Endodermal cell (in vitro differentiated cells): ENCODE measurements at regions not wholly inside any gene's neighbourhood (a gene's known extent, or its start where the extent isn't known, plus 50 kb on each side); places are given as distances from the start of the nearest gene placed in this dataset.

Experiments used
- DNase-seq: peaks from one replicate; pipeline ENCODE4 v3.0.0-alpha.2; 2017
- H3K27ac ChIP-seq: 2 replicates; pipeline ENCODE4 v1.5.1; 2013; ENCODE audit warnings: mild to moderate bottlenecking, low read depth, low read length, moderate library complexity
- H3K27me3 ChIP-seq: 2 replicates; pipeline ENCODE4 v1.6.1; 2013; ENCODE audit warnings: mild to moderate bottlenecking, low read length, moderate library complexity; ENCODE audit not compliant: insufficient read depth, control insufficient read depth, poor library complexity, severe bottlenecking
- H3K36me3 ChIP-seq: 2 replicates; pipeline ENCODE4 v1.7.0; 2013; ENCODE audit warnings: mild to moderate bottlenecking, low read length, moderate library complexity; ENCODE audit not compliant: control insufficient read depth, insufficient read depth
- H3K4me1 ChIP-seq: one replicate; pipeline ENCODE4 v1.7.0; 2013; ENCODE audit warnings: low read length; ENCODE audit not compliant: control insufficient read depth, insufficient read depth
- H3K4me3 ChIP-seq: 2 replicates; pipeline ENCODE4 v1.5.1; 2013; ENCODE audit warnings: mild to moderate bottlenecking, low read length, moderate library complexity
- H3K9ac ChIP-seq: 2 replicates; pipeline ENCODE4 v1.6.1; 2013; ENCODE audit warnings: mild to moderate bottlenecking, low read length, moderate library complexity; ENCODE audit not compliant: poor library complexity, severe bottlenecking; ENCODE audit errors: extremely low read depth
- H3K9me3 ChIP-seq: 2 replicates; pipeline ENCODE4 v1.6.1; 2013; ENCODE audit warnings: mild to moderate bottlenecking, low read length, moderate library complexity; ENCODE audit not compliant: control insufficient read depth
- H3K27ac Mint-ChIP-seq: 2 replicates; pipeline ENCODE4 v1.8.0; 2020; ENCODE audit warnings: mixed read lengths
- H3K27me3 Mint-ChIP-seq: 2 replicates; pipeline ENCODE4 v1.8.0; 2021; ENCODE audit warnings: mild to moderate bottlenecking, mixed read lengths; ENCODE audit not compliant: insufficient read depth
- H3K36me3 Mint-ChIP-seq: 2 replicates; pipeline ENCODE4 v1.8.0; 2020; ENCODE audit warnings: low read depth, mixed read lengths
- H3K4me1 Mint-ChIP-seq: 2 replicates; pipeline ENCODE4 v1.8.0; 2020; ENCODE audit warnings: mixed read lengths
- H3K4me3 Mint-ChIP-seq: 2 replicates; pipeline ENCODE4 v1.8.0; 2020; ENCODE audit warnings: mild to moderate bottlenecking, moderate library complexity, mixed read lengths
- H3K9me3 Mint-ChIP-seq: 2 replicates; pipeline ENCODE4 v1.8.0; 2020; ENCODE audit warnings: mild to moderate bottlenecking, mixed read lengths
- CTCF ChIP-seq: fragments of 200-600 bp; sonication (generic); conservative IDR thresholded peaks from 2 replicates; pipeline ENCODE4 v1.5.0; 2021; ENCODE audit warnings: antibody characterized with exemption, mild to moderate bottlenecking
- WGBS, 2 experiments: methylation state at CpG; one replicate each; pipeline versions ENCODE4 v1.1.5 to v1.1.7; 2013; ENCODE audit warnings: missing lambda C conversion rate in 2 of 2, mixed read lengths in 1 of 2; ENCODE audit not compliant: insufficient coverage in 1 of 2, insufficient read length in 1 of 2; 5-methylcytosine and 5-hydroxymethylcytosine counted together

GRCh38 chr19:28291874-28292273 is 921.1 kb downstream of the UQCRFS1 start:
- TF ChIP-seq CTCF, result no peak
- H3K36me3 Mint-ChIP-seq, result no peaks in the 10 kb centered on the region
- no peaks in the 10 kb centered on the region for H3K9me3 Mint-ChIP-seq
- no peak overlapping the region for H3K9ac ChIP-seq
- peaks cover 15% of the 10 kb centered on the region for H3K4me1 ChIP-seq
- H3K27me3 Mint-ChIP-seq, result no peaks in the 10 kb centered on the region
- H3K4me3 Mint-ChIP-seq, result no peak overlapping the region
- H3K4me1 Mint-ChIP-seq, result peaks cover 58% of the 10 kb centered on the region
- H3K27ac Mint-ChIP-seq, result peak overlapping the region; percentile 79
- WGBS, 2 experiments, result 78 to 81% methylated on average over 3 to 4 of the region's 4 CpGs
- no peaks in the 10 kb centered on the region for H3K36me3 ChIP-seq
- no peak overlapping the region for H3K27ac ChIP-seq
- H3K9me3 ChIP-seq, result no peaks in the 10 kb centered on the region
- peak; percentile 55 for DNase-seq
- no peaks in the 10 kb centered on the region for H3K27me3 ChIP-seq
- H3K4me3 ChIP-seq, result no peak overlapping the region

GRCh38 chr19:28290963-28291657 is 921.8 kb downstream of the UQCRFS1 start:
- Mint-ChIP-seq H3K4me1 (peaks cover 58% of the 10 kb centered on the region), H3K27ac (peak overlapping the region; percentile 79), H3K27me3 (no peaks in the 10 kb centered on the region), H3K36me3 (no peaks in the 10 kb centered on the region), H3K9me3 (peaks cover 4% of the 10 kb centered on the region), H3K4me3 (peak overlapping the region; percentile 4)
- 24 to 80% methylated on average over 1 to 3 of the region's 3 CpGs for WGBS, 2 experiments
- H3K4me1 ChIP-seq, result peaks cover 15% of the 10 kb centered on the region
- H3K36me3 ChIP-seq, result no peaks in the 10 kb centered on the region
- H3K9me3 ChIP-seq, result peaks cover 3% of the 10 kb centered on the region
- DNase-seq, result peak; percentile 88
- H3K4me3 ChIP-seq, result no peak overlapping the region
- H3K27me3 ChIP-seq, result no peaks in the 10 kb centered on the region
- H3K27ac ChIP-seq, result no peak overlapping the region
- no peak for TF ChIP-seq CTCF
- H3K9ac ChIP-seq, result no peak overlapping the region

GRCh38 chr19:28289295-28290063 is 923.5 kb downstream of the UQCRFS1 start:
- Histone ChIP-seq H3K27ac (peak overlapping the region; percentile 69), H3K9me3 (peaks cover 7% of the 10 kb centered on the region), H3K27me3 (no peaks in the 10 kb centered on the region), H3K9ac (no peak overlapping the region), H3K36me3 (no peaks in the 10 kb centered on the region), H3K4me3 (no peak overlapping the region), H3K4me1 (peaks cover 15% of the 10 kb centered on the region)
- Mint-ChIP-seq H3K9me3 (peaks cover 11% of the 10 kb centered on the region), H3K27me3 (peaks cover 7% of the 10 kb centered on the region), H3K27ac (peak overlapping the region; percentile 38), H3K36me3 (no peaks in the 10 kb centered on the region), H3K4me1 (peaks cover 57% of the 10 kb centered on the region), H3K4me3 (no peak overlapping the region)
- peak; percentile 66 for DNase-seq
- 81 to 82% methylated on average over 6 to 9 of the region's 9 CpGs for WGBS, 2 experiments
- TF ChIP-seq CTCF, result no peak
